ENCODE measurements at regions not wholly inside any gene's neighbourhood (a gene's known extent, or its start where the extent isn't known, plus 50 kb on each side); places are given as distances from the start of the nearest gene placed in this dataset.

DNA sequence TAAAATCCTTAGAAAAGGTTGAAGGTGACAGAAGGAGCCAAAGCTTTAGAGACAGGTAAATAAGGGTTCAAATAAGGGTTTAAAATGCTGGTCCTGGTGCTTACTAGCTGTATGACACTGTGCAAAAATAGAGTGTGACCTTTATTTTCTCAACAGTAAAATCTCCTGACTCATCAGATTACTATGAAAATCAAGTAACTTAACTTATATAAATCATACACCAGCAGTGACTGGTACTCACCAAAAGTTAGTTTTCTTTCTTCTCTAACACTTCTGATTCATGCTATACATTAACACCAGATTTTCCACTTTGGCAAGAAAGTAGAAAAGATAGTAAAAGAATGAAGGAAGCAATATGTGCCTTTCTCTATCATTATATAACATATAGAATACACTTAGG lies 205.9 kb upstream of the GBE1 start:
- ChIA-PET CTCF (no interaction called here), POLR2A (ENCODE audit: low non-redundant PET) (no interaction called here)
- TF ChIP-seq, protein P1, sequence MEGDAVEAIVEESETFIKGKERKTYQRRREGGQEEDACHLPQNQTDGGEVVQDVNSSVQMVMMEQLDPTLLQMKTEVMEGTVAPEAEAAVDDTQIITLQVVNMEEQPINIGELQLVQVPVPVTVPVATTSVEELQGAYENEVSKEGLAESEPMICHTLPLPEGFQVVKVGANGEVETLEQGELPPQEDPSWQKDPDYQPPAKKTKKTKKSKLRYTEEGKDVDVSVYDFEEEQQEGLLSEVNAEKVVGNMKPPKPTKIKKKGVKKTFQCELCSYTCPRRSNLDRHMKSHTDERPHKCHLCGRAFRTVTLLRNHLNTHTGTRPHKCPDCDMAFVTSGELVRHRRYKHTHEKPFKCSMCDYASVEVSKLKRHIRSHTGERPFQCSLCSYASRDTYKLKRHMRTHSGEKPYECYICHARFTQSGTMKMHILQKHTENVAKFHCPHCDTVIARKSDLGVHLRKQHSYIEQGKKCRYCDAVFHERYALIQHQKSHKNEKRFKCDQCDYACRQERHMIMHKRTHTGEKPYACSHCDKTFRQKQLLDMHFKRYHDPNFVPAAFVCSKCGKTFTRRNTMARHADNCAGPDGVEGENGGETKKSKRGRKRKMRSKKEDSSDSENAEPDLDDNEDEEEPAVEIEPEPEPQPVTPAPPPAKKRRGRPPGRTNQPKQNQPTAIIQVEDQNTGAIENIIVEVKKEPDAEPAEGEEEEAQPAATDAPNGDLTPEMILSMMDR (conservative IDR thresholded peaks at IDR 0.05; ENCODE audit: low read depth): no peak
- no peak for DNase-seq (ENCODE audit: low spot score)
- no peak overlapping the region for H3K27ac ChIP-seq

DNA sequence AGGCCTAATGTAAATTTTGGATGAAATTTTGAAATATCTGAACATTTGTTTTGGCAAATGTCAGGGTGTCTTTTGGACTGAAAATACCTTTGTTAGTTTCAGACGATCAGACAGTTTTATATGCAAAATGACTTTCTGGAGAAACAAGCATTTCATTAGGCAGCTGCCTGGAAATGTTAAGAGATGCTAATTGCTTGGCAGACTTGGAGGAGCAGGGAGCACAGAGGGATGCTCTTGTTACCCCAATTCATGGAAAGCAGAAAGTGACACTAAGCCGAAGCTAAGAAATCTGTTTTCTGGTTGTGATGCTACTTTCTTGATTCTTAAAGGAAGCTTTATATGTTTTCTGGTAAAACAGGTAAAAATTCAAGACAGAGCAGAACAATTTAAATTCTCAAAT lies 204.3 kb upstream of the GBE1 start:
- no peak overlapping the region for H3K27ac ChIP-seq
- no peak for DNase-seq (ENCODE audit: low spot score)
- CTCF ChIA-PET: no interaction called here
- POLR2A ChIA-PET (ENCODE audit: low non-redundant PET): no interaction called here
- TF ChIP-seq, protein P1 (conservative IDR thresholded peaks at IDR 0.05; ENCODE audit: low read depth): no peak

DNA sequence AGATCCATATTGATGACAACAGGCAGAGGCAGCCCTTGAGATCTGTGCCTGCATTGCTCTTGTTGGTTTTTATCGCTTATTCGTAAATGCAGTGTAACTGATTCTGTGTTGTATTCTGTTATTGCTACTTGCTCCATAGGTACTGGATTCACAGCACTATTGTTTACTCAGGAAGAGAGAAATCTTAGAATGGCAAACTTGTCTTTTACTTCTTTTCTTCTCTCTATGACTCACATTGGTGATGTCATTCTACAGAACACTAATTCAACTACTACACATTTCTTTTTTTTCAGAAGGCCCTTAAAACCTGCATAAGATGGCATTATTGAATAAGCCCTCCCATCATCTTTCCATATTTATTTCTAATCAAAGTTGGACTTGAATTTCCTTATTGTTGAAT lies 201.0 kb upstream of the GBE1 start:
- POLR2A ChIA-PET (ENCODE audit: low non-redundant PET): no interaction called here
- no peak for DNase-seq (ENCODE audit: low spot score)
- no peak overlapping the region for H3K27ac ChIP-seq
- CTCF ChIA-PET: no interaction called here
- TF ChIP-seq, protein P1 (conservative IDR thresholded peaks at IDR 0.05; ENCODE audit: low read depth): no peak

DNA sequence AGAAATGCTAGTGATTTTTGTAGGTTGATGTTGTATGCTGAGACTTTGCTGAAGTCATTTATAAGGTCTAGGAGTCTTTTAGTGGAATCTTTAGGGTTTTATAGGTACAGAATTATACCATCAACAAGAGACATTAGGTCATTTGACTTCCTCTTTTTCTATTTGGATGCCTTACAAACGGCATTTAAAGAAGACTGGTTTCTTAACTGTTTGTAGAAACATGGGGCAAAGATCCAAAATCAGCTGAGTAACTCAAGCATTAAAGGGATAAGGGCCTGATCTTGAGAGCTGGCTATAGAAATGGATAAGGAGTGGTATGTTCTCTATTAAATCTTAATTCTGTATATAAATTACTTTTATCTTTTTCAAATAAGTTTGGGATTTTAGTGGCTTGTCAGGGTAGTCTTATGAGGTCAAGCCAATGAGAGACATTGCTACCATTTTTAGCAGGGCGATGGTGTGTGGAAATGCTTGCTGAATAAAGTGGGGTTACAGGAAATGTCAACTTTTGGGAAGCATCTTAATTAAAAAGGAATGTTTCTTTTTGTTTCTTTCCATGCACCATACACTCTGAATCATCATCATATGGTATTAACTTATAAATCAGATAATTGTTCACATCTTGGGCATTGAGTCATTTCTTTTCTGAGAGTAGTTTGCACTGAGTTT lies 197.7 kb upstream of the GBE1 start:
- CTCF ChIA-PET: no interaction called here
- TF ChIP-seq, protein P1 (conservative IDR thresholded peaks at IDR 0.05; ENCODE audit: low read depth): no peak
- POLR2A ChIA-PET (ENCODE audit: low non-redundant PET): no interaction called here
- H3K27ac ChIP-seq: no peak overlapping the region
- DNase-seq (ENCODE audit: low spot score): no peak

DNA sequence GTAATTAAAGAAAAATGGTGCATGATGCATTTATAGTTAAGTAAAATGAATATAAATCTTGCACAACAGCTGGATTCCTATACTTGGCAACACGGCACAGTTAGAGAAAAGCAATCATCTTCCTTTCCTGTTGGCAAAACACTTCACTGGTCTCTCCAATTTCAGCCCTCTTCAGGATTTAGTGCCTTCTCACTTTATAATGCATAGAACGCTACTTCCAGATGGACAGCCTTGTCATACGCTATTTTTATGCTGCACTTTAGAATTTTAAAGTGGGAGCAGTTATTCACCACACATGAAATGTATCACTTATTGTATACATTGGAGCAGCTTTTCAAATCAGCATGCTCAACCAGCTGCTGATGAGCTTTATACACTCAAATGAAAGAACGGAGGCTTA lies 194.4 kb upstream of the GBE1 start:
- ChIA-PET POLR2A (ENCODE audit: low non-redundant PET) (no interaction called here), CTCF (interaction anchor here (0.7 kb wide), 1 partner anchor 177 kb away, joined by 3 read pairs; no protein-coding TSS in a partner anchor)
- no peak for DNase-seq (ENCODE audit: low spot score)
- H3K27ac ChIP-seq: no peak overlapping the region
- TF ChIP-seq, protein P1 (conservative IDR thresholded peaks at IDR 0.05; ENCODE audit: low read depth): no peak

DNA sequence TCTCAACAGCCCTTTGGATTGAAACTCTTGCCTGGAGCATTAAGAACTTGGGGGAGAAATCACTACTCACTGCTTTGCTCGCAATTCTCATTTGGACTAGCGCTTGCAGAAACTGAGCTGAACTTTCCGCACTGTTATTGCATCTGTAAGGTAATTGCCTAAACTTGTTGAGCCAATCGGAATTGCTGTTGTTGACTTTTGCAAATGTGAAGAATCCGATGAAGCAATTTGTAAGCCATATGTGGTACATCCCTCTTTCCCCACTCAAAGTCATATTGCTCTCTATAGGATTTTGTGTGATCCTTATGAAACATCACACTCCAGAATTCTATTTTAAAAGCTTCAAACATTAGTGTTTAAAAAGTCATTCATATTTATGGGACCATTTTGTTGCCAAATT lies 191.7 kb upstream of the GBE1 start:
- no peak overlapping the region for H3K27ac ChIP-seq
- ChIA-PET CTCF (no interaction called here), POLR2A (ENCODE audit: low non-redundant PET) (no interaction called here)
- TF ChIP-seq, protein P1 (conservative IDR thresholded peaks at IDR 0.05; ENCODE audit: low read depth): no peak
- DNase-seq (ENCODE audit: low spot score): no peak

All from RWPE1 (cell line).